Retinal pigment epithelial cell (primary cell): ENCODE measurements at regions not wholly inside any gene's neighbourhood (a gene's known extent, or its start where the extent isn't known, plus 50 kb on each side); places are given as distances from the start of the nearest gene placed in this dataset.

Source experiments
- DNase-seq: peaks from one replicate; pipeline ENCODE4 v3.0.0-alpha.2; 2010; ENCODE audit warnings: low read depth
- H3K4me3 ChIP-seq: 2 replicates; pipeline ENCODE4 v1.5.1; 2011; ENCODE audit warnings: mild to moderate bottlenecking, low read length, control low read depth, moderate library complexity
- CTCF ChIP-seq: conservative IDR thresholded peaks from 2 replicates; pipeline ENCODE4 v1.5.1; 2011; ENCODE audit warnings: low read depth, low read length, control low read depth, inconsistent platforms

GRCh38 chr1:118785246-118785645, 202.9 kb downstream of the TBX15 start:
- DNase-seq = no peak
- TF ChIP-seq CTCF = no peak
- no peak overlapping the region for H3K4me3 ChIP-seq

GRCh38 chr1:118783095-118783758, 204.9 kb downstream of the TBX15 start:
- TF ChIP-seq CTCF = no peak
- H3K4me3 ChIP-seq = no peak overlapping the region
- no peak for DNase-seq

GRCh38 chr1:118773656-118774055, 214.5 kb downstream of the TBX15 start:
- no peak overlapping the region for H3K4me3 ChIP-seq
- TF ChIP-seq CTCF = no peak
- DNase-seq = no peak

GRCh38 chr1:118767971-118768370, 220.2 kb downstream of the TBX15 start:
- no peak overlapping the region for H3K4me3 ChIP-seq
- TF ChIP-seq CTCF = no peak
- DNase-seq = no peak

- no peak for DNase-seq
- no peak for TF ChIP-seq CTCF
- H3K4me3 ChIP-seq = no peak overlapping the region
These were observed 234.2 kb downstream of the TBX15 start for GRCh38 chr1:118753976-118754375.

- no peak for DNase-seq
- no peak overlapping the region for H3K4me3 ChIP-seq
- TF ChIP-seq CTCF = no peak
These were observed 237.0 kb downstream of the TBX15 start for GRCh38 chr1:118751166-118751565.

GRCh38 chr1:118744420-118744819, 243.7 kb downstream of the TBX15 start:
- TF ChIP-seq CTCF = no peak
- no peak overlapping the region for H3K4me3 ChIP-seq
- DNase-seq = no peak
